Astrocyte of the hippocampus (primary cell): ENCODE measurements at regions not wholly inside any gene's neighbourhood (a gene's known extent, or its start where the extent isn't known, plus 50 kb on each side); places are given as distances from the start of the nearest gene placed in this dataset.
"Not testable (repeated sequence)": the region's sequence is repeated elsewhere in the genome, so short reads cannot be mapped to it uniquely, and the experiment has no call there.

Experiments
- DNase-seq: peaks from one replicate; pipeline ENCODE4 v3.0.0; 2011; ENCODE audit warnings: low read depth, low spot score

DNA sequence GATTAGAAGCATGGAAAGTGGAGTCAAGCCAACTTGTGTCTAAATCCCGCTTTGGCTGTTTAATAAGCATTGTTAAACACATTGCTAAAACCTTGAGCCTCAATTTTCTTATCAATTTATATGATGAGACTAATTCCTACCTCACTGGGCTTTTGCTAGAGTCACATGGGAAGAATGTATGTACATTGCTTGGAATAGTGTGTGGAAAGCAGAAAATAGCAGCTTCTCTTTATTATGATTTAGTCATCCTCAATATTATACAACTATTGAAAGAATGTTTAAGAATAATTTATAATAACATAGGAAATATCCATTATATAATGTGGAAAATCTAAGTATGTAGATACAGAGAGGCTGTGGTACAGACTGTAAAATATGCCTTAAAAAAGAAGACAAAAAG is 313.0 kb upstream of the CDYL start:
- no peak for DNase-seq

DNA sequence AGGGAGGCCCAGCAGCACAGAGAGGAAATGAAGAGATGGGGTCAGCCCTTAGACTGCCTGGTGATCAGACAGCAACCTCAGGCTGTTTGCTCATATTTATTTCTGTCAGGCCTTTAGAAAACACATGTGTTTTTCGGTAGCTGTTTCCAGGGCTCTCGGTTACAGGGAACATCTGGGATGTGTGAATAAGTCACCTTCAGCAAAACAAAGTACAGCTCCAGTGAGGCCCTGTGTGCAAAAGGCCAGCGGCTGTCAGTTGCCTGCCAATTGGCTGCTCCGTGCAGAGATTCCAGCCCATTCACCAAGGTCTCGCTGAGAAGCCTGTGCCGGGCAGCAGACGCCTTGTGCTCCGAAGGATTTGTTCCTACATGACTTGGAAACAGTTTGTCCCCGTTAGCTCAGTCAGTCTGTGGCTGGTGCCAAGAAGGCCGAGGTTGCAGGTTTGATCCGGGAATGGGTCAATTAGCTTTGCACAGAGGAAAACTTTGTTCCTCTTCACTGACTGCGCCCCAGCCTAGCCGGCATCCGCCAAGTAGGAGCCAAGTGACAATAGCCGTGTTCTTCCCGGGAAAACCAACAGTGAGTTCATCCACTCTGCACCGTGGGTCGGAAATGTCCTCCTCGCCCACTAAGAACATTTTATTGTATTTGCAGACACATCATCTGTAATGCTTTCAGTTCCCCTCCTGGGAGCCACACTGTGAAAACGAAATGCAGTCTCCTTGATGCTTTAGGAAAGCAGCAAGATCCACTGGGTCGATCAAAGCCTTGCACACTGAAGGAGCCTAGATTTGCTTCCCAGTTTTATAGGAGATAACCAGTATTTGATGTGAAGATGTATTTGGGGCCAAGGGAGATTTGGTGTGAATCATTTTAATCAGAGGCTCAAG is 315.4 kb upstream of the CDYL start:
- peak; percentile 77 for DNase-seq

GRCh38 chr6:4459996-4460395 is 316.2 kb upstream of the CDYL start:
- DNase-seq: no peak

DNA sequence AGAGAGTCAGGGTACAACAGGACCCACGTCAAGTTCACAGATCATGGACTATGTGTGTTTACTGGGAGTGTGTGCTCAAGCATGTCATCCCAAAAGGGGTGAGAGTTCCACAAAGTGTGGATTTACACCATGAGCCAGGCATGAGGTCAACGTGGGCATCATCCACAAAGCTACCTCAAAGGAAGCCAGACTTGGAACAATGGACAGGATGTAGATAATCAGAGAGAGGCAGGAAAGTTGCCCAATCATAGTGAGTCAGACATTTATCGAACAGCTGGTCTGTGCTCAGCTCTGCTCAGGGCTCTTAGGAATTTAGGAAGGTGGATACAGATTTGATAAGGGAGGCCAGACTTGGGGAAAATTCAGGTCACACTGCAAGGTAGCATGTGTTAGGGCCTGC is 317.2 kb upstream of the CDYL start:
- peak; percentile 64 for DNase-seq

DNA sequence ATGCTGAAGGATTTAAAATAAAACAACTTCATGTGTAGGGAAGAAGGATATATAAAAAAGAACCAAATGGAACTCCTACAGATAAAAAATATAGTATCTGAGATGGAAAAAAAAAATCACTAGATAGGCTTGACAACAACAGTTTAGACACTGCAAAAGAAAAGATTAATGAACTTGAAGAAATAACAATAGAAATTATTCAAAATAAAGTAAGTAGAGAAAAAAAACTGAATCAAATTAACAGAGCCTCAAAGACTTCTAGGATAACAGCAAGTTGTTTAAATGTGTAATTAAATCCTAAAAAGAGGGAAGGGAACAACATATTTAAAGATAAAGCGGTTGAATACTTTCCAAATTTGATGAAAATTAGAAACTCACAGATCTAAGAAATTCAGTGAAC is 316.3 kb upstream of the ECI2 start:
- DNase-seq: no peak

DNA sequence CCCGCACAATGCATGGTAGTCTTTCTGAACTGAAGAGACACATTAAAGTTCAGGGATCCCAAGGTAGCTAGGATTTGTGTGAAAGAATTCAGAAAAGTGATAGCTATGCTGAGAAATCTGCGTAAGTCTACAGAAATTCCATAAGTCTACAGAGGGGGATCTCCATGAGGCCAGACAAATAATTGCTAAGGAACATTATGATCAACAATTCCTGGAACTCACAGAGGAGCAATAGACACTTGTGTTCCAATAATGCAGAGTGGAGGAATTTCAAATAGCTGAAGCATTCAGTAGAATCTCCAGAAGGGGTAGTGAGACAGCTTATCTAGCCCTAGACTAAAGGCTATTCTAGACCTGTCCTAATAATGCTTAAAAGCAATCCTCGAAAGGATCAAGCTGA is 315.7 kb upstream of the ECI2 start:
- DNase-seq: no peak

DNA sequence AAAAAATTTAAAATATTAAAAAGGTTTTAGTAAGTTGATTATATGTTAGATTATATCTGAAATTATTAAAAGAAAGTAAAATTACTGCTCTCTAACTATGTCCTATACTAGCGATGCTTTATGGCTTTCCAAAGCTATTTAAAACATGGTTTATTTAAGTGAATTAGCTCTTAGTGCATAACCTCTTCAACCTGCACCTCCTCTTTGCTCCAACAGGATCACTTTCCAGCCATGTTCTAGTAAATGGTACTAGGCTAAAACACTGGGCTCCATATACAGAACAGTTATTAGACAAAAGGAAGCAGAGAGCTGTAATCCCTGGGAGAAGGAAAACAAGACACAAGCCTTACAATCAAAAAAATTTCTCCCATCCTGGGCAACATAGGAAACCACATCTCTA is 314.9 kb upstream of the ECI2 start:
- no peak for DNase-seq

DNA sequence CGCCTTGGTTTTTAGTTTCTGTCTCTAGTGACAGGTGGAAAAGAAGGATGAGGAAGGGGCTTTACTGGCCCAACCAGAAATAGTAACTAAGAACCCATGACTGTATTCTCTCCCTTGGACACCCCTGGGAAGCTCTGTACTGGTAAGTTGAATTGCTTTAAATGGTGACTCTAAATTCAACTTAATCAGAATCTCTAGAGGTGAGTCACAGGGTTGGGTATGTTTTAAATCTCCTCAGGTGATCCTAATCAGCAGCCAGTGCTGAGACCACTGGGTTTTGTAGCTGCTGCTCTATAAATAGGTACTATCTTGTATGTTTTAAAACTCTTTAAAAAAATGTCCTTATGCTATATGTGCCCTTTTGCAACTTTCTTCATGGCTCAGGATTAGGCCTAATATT is 314.0 kb upstream of the ECI2 start:
- DNase-seq: no peak

DNA sequence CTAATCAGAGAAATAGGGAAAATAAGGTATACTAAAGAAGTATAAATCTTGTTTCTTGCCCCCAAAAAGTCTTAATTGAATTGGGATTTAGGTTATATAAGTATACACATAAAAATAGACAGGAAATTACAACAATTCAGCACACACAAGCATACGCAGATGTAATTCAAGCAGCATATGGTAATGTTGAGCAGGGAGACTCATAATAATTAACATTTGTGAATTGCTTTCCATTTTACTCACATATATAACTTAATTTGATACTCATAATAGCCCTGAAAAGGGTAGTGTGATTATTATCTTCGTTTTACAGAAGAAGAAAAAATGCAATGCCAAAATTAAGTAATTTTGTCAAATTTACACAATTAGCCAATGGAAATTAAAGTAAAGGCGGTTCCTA is 313.5 kb upstream of the ECI2 start:
- no peak for DNase-seq

DNA sequence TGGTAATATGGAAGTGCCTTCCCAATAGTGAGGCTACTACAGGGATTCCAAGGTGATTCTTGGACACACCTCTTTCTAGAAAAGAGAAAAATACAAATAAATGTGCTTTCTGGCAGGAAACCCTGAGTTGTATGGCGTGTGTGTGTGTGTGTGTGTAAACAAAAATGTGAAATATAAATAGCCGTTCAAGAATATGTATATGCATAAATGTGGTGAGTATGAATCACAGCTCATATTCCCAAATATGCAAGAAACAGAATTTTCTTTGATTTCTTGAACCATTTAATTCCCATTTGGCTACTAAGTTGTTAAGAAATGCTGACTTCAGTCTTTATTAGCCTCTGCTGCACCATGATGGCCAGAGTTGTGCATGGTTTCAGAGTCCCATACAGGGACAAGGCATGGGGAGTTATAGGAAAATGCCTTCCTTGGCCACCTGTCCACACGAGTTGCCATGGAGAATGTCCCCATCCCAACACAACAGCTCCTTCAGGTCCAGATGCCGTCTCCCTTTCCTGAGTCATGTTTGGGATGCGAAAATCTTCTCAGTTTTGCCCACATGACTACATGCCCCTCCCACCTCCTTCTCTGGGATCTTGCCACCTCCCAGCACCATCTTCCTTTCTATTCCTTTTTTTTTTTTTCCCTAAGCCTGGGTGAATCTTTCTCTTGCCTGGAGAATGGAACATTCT is 312.4 kb upstream of the ECI2 start:
- DNase-seq: no peak

GRCh38 chr6:4446982-4447381 is 311.6 kb upstream of the ECI2 start:
- no peak for DNase-seq

DNA sequence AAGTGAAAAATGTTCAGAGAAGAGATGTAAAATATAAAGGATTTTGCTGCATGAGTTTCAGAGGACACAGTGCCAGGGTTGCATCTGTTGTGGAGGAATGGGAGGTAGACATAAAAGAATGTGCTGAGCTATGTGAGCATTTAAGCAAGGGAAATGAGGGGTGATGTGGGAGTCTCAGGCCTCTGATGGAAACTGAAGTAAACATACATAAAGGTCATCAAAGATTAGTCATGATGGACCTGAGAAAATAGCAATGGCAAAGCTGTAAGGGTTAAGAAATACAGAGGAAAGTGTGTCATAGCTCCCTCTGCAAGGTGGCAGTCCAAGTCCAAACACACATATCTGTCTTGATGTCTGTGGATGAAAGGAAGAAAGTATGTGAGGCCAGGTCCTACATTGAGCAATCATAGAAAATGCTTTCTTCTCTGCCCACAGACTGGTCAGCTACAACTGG is 306.6 kb upstream of the ECI2 start:
- DNase-seq: no peak

DNA sequence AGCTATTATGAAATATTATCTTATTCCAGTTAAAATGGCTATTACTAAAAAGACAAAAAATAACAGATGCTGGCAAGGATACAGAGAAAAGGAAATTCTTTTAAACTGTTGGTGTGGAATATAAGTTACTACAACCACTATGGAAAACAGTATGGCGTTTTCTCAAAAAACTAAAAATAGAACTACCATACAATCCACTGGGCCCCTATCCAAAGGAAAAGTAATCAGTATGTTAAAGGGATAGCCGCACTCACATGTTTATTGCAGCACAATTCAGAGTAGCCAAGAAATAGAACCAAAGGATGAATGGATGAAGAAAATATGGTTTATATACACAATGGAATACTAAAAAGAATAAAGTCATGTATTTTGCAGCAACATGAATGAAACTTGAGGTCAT is 303.8 kb upstream of the ECI2 start:
- no peak for DNase-seq

- DNase-seq: no peak
Measured at GRCh38 chr6:4437342-4437741, 302.0 kb upstream of the ECI2 start.

- DNase-seq: no peak
Measured at GRCh38 chr6:4435981-4436445, 300.6 kb upstream of the ECI2 start.

- no peak for DNase-seq
Measured at GRCh38 chr6:4434655-4435054, 299.3 kb upstream of the ECI2 start.

- no peak for DNase-seq
Measured at GRCh38 chr6:4433199-4433598, 297.8 kb upstream of the ECI2 start.

- no peak for DNase-seq
Measured at GRCh38 chr6:4426968-4427367, 291.6 kb upstream of the ECI2 start.

- no peak for DNase-seq
Measured at GRCh38 chr6:4421837-4422236, 286.5 kb upstream of the ECI2 start.

GRCh38 chr6:4420160-4420865 is 284.9 kb upstream of the ECI2 start:
- no peak for DNase-seq

DNA sequence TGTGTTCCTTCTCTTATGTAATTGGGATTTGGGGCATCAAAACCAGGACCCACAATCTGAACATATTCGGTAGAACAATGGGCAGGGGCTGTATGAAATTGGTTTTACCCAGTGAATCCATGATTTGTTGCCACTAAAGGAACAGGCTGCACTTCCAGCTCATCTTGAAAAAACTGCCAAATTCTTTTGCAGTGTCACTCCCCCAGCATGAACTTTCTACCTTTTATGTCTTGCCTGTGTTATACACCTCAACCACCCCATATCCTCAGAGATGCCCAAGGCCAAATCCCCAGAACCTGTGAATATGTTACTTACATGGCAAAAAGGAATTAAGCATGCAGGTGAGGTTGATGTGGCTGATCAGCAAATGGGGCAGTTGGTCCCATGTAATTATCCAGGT is 280.2 kb upstream of the ECI2 start:
- no peak for DNase-seq

DNA sequence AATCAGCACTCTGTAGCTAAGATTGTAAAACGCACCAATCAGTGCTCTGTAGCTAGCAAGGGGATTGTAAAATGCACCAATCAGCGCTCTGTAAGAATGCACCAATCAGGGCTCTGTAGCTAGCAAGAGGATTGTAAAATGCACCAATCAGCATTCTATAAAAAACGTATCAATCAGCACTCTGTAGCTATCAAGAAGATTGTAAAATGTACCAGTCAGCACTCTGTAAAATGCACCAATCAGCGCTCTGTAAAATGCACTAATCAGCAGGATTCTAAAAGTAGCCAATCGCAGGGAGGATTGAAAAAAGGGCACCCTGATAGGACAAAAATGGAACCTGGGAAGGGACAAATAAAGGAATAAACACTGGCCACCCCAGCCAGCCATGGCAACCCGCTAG is 278.7 kb upstream of the ECI2 start:
- not testable (repeated sequence) for DNase-seq
